Neural progenitor cell (in vitro differentiated cells): ENCODE measurements at regions not wholly inside any gene's neighbourhood (a gene's known extent, or its start where the extent isn't known, plus 50 kb on each side); places are given as distances from the start of the nearest gene placed in this dataset.

ENCODE experiments used
- DNase-seq: peaks from one replicate; pipeline ENCODE4 v3.0.0-alpha.2; 2016; ENCODE audit warnings: low spot score
- H2AFZ ChIP-seq: fragments of 200-600 bp; sonication (generic); replicated peaks from 2 replicates; pipeline ENCODE4 v1.6.1; 2016; ENCODE audit warnings: antibody characterized with exemption
- H3F3A ChIP-seq: fragments of 200-600 bp; sonication (generic); 2 replicates; pipeline ENCODE4 v1.6.1; 2016; ENCODE audit warnings: antibody characterized with exemption, low read depth
- H3K27ac ChIP-seq: fragments of 200-600 bp; sonication (generic); 2 replicates; pipeline ENCODE4 v1.5.1; 2016; ENCODE audit warnings: mild to moderate bottlenecking
- H3K27me3 ChIP-seq: fragments of 200-600 bp; sonication (generic); 2 replicates; pipeline ENCODE4 v1.6.1; 2016; ENCODE audit warnings: mild to moderate bottlenecking, moderate library complexity
- H3K36me3 ChIP-seq: fragments of 200-600 bp; sonication (generic); 2 replicates; pipeline ENCODE4 v1.5.1; 2016
- H3K4me1 ChIP-seq: fragments of 200-600 bp; sonication (generic); 2 replicates; pipeline ENCODE4 v1.6.1; 2016; ENCODE audit warnings: mixed run types
- H3K4me2 ChIP-seq: fragments of 200-600 bp; sonication (generic); 2 replicates; pipeline ENCODE4 v1.6.1; 2016
- H3K4me3 ChIP-seq: fragments of 200-600 bp; sonication (generic); 2 replicates; pipeline ENCODE4 v1.5.1; 2016
- H3K79me2 ChIP-seq: fragments of 200-600 bp; sonication (generic); 2 replicates; pipeline ENCODE4 v1.6.1; 2016; ENCODE audit warnings: low read depth
- H3K9ac ChIP-seq: fragments of 200-600 bp; sonication (generic); 2 replicates; pipeline ENCODE4 v1.6.1; 2016
- H3K9me3 ChIP-seq: fragments of 200-600 bp; sonication (generic); 2 replicates; pipeline ENCODE4 v1.5.1; 2016; ENCODE audit warnings: low read depth
- H4K20me1 ChIP-seq: fragments of 200-600 bp; sonication (generic); 2 replicates; pipeline ENCODE4 v1.6.1; 2016; ENCODE audit warnings: low read depth
- H3K27ac Mint-ChIP-seq: 3 replicates; pipeline ENCODE4 v1.8.0; 2021; ENCODE audit warnings: mixed read lengths
- H3K27me3 Mint-ChIP-seq: 2 replicates; pipeline ENCODE4 v1.8.0; 2022; ENCODE audit warnings: low read depth, mild to moderate bottlenecking, inconsistent platforms, moderate library complexity, mixed read lengths; ENCODE audit not compliant: insufficient read depth
- H3K36me3 Mint-ChIP-seq: 3 replicates; pipeline ENCODE4 v1.8.0; 2021; ENCODE audit warnings: mixed read lengths
- H3K4me1 Mint-ChIP-seq: 3 replicates; pipeline ENCODE4 v1.8.0; 2021; ENCODE audit warnings: mixed read lengths
- H3K4me3 Mint-ChIP-seq: 3 replicates; pipeline ENCODE4 v1.8.0; 2021; ENCODE audit warnings: mild to moderate bottlenecking, moderate library complexity, mixed read lengths
- H3K9me3 Mint-ChIP-seq: 3 replicates; pipeline ENCODE4 v1.8.0; 2020; ENCODE audit warnings: mixed read lengths
- CTCF ChIP-seq: fragments of 200-600 bp; sonication (generic); IDR thresholded peaks from 2 replicates; pipeline ENCODE4 v1.5.1; 2017; ENCODE audit warnings: antibody characterized with exemption, mild to moderate bottlenecking
- EZH2 ChIP-seq: fragments of 200-600 bp; sonication (generic); IDR thresholded peaks from 2 replicates; pipeline ENCODE4 v1.6.1; 2017; ENCODE audit warnings: antibody characterized with exemption, mild to moderate bottlenecking, moderate library complexity
- EZH2phosphoT487 ChIP-seq: fragments of 200-600 bp; sonication (generic); IDR thresholded peaks from 2 replicates; pipeline ENCODE4 v1.6.1; 2017; ENCODE audit warnings: antibody characterized with exemption

- Mint-ChIP-seq H3K36me3 (no peaks in the 10 kb centered on the region), H3K27me3 (no peaks in the 10 kb centered on the region), H3K4me1 (no peaks in the 10 kb centered on the region), H3K9me3 (peaks cover 8% of the 10 kb centered on the region), H3K4me3 (no peak overlapping the region), H3K27ac (no peak overlapping the region)
- Histone ChIP-seq H3K9ac (no peak overlapping the region), H3K4me3 (no peak overlapping the region), H2AFZ (no peak overlapping the region), H3K4me2 (no peak overlapping the region), H4K20me1 (no peaks in the 10 kb centered on the region), H3K27ac (no peak overlapping the region), H3F3A (no peaks in the 10 kb centered on the region), H3K27me3 (no peaks in the 10 kb centered on the region), H3K36me3 (no peaks in the 10 kb centered on the region), H3K4me1 (no peaks in the 10 kb centered on the region), H3K79me2 (no peaks in the 10 kb centered on the region), H3K9me3 (peaks cover 4% of the 10 kb centered on the region)
- no peak for TF ChIP-seq CTCF
- TF ChIP-seq EZH2: no peak
- no peak for TF ChIP-seq EZH2phosphoT487
- no peak for DNase-seq
Measured at GRCh38 chr13:34189946-34190345, 372.0 kb downstream of the RFC3 start.

- Histone ChIP-seq H3K79me2 (no peaks in the 10 kb centered on the region), H3K4me3 (no peak overlapping the region), H3K4me1 (no peaks in the 10 kb centered on the region), H2AFZ (no peak overlapping the region), H3K27ac (no peak overlapping the region), H4K20me1 (no peaks in the 10 kb centered on the region), H3K9me3 (no peaks in the 10 kb centered on the region), H3K27me3 (no peaks in the 10 kb centered on the region), H3F3A (no peaks in the 10 kb centered on the region), H3K4me2 (no peak overlapping the region), H3K36me3 (no peaks in the 10 kb centered on the region), H3K9ac (no peak overlapping the region)
- no peaks in the 10 kb centered on the region for H3K4me1 Mint-ChIP-seq
- TF ChIP-seq EZH2 (no peak), CTCF (no peak), EZH2phosphoT487 (no peak)
- H3K4me3 Mint-ChIP-seq: no peak overlapping the region
- H3K36me3 Mint-ChIP-seq: no peaks in the 10 kb centered on the region
- DNase-seq: no peak
- H3K27me3 Mint-ChIP-seq: no peaks in the 10 kb centered on the region
- H3K27ac Mint-ChIP-seq: no peak overlapping the region
- peaks cover 7% of the 10 kb centered on the region for H3K9me3 Mint-ChIP-seq
Measured at GRCh38 chr13:34201050-34201913, 383.3 kb downstream of the RFC3 start.

- Histone ChIP-seq H3K4me3 (no peak overlapping the region), H2AFZ (no peak overlapping the region), H4K20me1 (no peaks in the 10 kb centered on the region), H3K9ac (no peak overlapping the region), H3K79me2 (no peaks in the 10 kb centered on the region), H3K27me3 (no peaks in the 10 kb centered on the region), H3K27ac (no peak overlapping the region), H3K36me3 (no peaks in the 10 kb centered on the region), H3K4me2 (no peak overlapping the region), H3K4me1 (no peaks in the 10 kb centered on the region), H3F3A (no peaks in the 10 kb centered on the region), H3K9me3 (no peaks in the 10 kb centered on the region)
- Mint-ChIP-seq H3K27me3 (peaks cover 1% of the 10 kb centered on the region), H3K9me3 (peaks cover 6% of the 10 kb centered on the region), H3K36me3 (no peaks in the 10 kb centered on the region), H3K4me1 (peaks cover 8% of the 10 kb centered on the region), H3K4me3 (no peak overlapping the region), H3K27ac (no peak overlapping the region)
- DNase-seq: no peak
- TF ChIP-seq EZH2 (no peak), EZH2phosphoT487 (no peak), CTCF (no peak)
Measured at GRCh38 chr13:34207334-34207733, 389.4 kb downstream of the RFC3 start.
